ENCODE measurements at regions not wholly inside any gene's neighbourhood (a gene's known extent, or its start where the extent isn't known, plus 50 kb on each side); places are given as distances from the start of the nearest gene placed in this dataset.
"Not testable (repeated sequence)": the region's sequence is repeated elsewhere in the genome, so short reads cannot be mapped to it uniquely, and the experiment has no call there.

DNA sequence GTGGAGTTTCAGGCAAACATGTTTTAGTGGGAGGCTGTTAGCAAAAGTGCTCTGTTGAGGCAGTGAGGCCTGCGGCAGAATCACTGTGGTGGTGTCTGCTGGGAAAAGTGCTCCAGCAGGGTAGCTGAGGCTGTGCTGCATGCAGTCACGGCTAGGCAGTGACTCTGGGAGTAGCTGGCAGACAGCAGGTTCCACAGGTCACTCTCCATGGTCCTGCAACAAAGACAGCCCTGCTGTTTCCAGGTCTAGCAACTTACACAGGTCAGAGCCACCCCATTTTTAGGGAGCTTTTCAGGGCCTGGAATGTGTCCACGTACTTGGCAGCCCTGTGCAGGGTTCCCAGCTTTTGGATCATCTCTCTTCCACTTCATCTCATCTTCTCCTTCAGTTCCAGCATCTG, 184.3 kb downstream of the NAA11 start:
- Histone ChIP-seq H3K36me3 (ENCODE audit: insufficient read depth, low read length) (no peaks in the 10 kb centered on the region), H3K27me3 (ENCODE audit: low read length) (no peaks in the 10 kb centered on the region), H3K9ac (ENCODE audit: low read length) (no peak overlapping the region), H3K9me2 (replicated peaks; ENCODE audit: insufficient read depth, low read length) (no peaks in the 10 kb centered on the region), H3K4me3 (ENCODE audit: low read length) (no peak overlapping the region), H3K9me3 (ENCODE audit: low read length) (no peaks in the 10 kb centered on the region), H3K4me2 (ENCODE audit: low read depth, low read length, poor library complexity, severe bottlenecking) (no peak overlapping the region), H3K4me1 (ENCODE audit: low read length) (no peaks in the 10 kb centered on the region), H2AFZ (ENCODE audit: low read length) (no peak overlapping the region), H3K27ac (ENCODE audit: low read length) (no peak overlapping the region), H3K79me2 (ENCODE audit: low read length) (no peaks in the 10 kb centered on the region), H4K20me1 (ENCODE audit: insufficient read depth, low read depth, low read length) (no peaks in the 10 kb centered on the region)
- DNase-seq: no peak

- H2AFZ ChIP-seq (ENCODE audit: low read length): no peak overlapping the region
- no peak overlapping the region for H3K4me2 ChIP-seq (ENCODE audit: low read depth, low read length, poor library complexity, severe bottlenecking)
- no peaks in the 10 kb centered on the region for H3K9me2 ChIP-seq (replicated peaks; ENCODE audit: insufficient read depth, low read length)
Observed at GRCh38 chr4:79134767-79135166, 191.1 kb downstream of the NAA11 start.

DNA sequence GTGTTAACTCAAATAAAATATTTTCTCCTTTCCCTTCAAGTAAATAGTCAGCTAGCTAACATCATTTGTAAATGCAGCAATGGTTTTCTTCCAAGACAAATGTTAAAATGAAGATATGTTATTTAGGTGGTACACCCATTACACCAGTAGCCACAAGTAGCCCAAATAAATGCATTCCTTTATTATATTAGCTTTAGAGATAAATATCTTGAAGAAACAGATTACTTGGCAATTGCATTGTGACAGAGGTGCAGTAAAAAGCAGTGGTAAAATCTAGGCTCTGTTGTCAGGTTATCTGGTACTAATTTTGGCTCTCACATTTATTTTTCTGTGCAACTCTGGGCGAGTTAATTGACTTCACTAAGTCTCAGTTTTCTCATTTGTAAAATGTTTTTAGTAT, 193.0 kb downstream of the NAA11 start:
- Histone ChIP-seq H3K9me2 (replicated peaks; ENCODE audit: insufficient read depth, low read length) (no peaks in the 10 kb centered on the region), H3K79me2 (ENCODE audit: low read length) (no peaks in the 10 kb centered on the region), H3K27ac (ENCODE audit: low read length) (no peak overlapping the region), H4K20me1 (ENCODE audit: insufficient read depth, low read depth, low read length) (no peaks in the 10 kb centered on the region), H3K9ac (ENCODE audit: low read length) (no peak overlapping the region), H3K4me1 (ENCODE audit: low read length) (no peaks in the 10 kb centered on the region), H3K27me3 (ENCODE audit: low read length) (no peaks in the 10 kb centered on the region), H3K9me3 (ENCODE audit: low read length) (no peaks in the 10 kb centered on the region), H3K4me2 (ENCODE audit: low read depth, low read length, poor library complexity, severe bottlenecking) (no peak overlapping the region), H3K4me3 (ENCODE audit: low read length) (no peak overlapping the region), H3K36me3 (ENCODE audit: insufficient read depth, low read length) (no peaks in the 10 kb centered on the region), H2AFZ (ENCODE audit: low read length) (no peak overlapping the region)
- DNase-seq: no peak

More at GRCh38 chr4:79134767-79135166, 191.1 kb downstream of the NAA11 start:
- no peak overlapping the region for H3K27ac ChIP-seq (ENCODE audit: low read length)
- no peaks in the 10 kb centered on the region for H4K20me1 ChIP-seq (ENCODE audit: insufficient read depth, low read depth, low read length)
- no peaks in the 10 kb centered on the region for H3K36me3 ChIP-seq (ENCODE audit: insufficient read depth, low read length)
- no peak overlapping the region for H3K9ac ChIP-seq (ENCODE audit: low read length)
- H3K4me3 ChIP-seq (ENCODE audit: low read length): no peak overlapping the region
- H3K4me1 ChIP-seq (ENCODE audit: low read length): no peaks in the 10 kb centered on the region
- H3K9me3 ChIP-seq (ENCODE audit: low read length): no peaks in the 10 kb centered on the region
- H3K27me3 ChIP-seq (ENCODE audit: low read length): no peaks in the 10 kb centered on the region
- H3K79me2 ChIP-seq (ENCODE audit: low read length): no peaks in the 10 kb centered on the region
- no peak for DNase-seq

DNA sequence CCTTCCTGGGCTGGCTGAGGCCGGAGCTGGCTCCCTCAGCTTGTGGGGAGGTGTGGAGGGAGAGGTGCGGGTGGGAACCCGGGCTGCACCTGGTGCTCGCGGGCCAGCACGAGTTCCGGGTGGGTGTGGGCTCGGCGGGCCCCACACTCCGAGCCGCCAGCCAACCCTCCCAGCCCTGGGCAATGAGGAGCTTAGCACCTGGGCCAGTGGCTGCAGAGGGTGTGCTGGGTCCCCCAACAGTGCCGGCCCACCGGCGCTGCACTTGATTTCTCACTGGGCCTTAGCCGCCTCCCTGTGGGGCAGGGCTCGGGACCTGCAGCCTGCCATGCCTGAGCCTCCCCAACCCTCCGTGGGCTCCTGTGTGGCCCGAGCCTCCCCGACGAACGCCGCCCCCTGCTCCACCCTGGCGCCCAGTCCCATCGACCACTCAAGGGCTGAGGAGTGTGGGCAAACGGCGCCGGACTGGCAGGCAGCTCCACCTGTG, 182.7 kb upstream of the PAQR3 start:
- Histone ChIP-seq H3K4me1 (ENCODE audit: low read length) (no peaks in the 10 kb centered on the region), H3K79me2 (ENCODE audit: low read length) (no peaks in the 10 kb centered on the region), H3K4me3 (ENCODE audit: low read length) (no peak overlapping the region), H2AFZ (ENCODE audit: low read length) (no peak overlapping the region), H4K20me1 (ENCODE audit: insufficient read depth, low read depth, low read length) (no peaks in the 10 kb centered on the region), H3K9me3 (ENCODE audit: low read length) (no peaks in the 10 kb centered on the region), H3K4me2 (ENCODE audit: low read depth, low read length, poor library complexity, severe bottlenecking) (no peak overlapping the region), H3K9me2 (replicated peaks; ENCODE audit: insufficient read depth, low read length) (no peaks in the 10 kb centered on the region), H3K9ac (ENCODE audit: low read length) (no peak overlapping the region), H3K36me3 (ENCODE audit: insufficient read depth, low read length) (no peaks in the 10 kb centered on the region), H3K27ac (ENCODE audit: low read length) (no peak overlapping the region), H3K27me3 (ENCODE audit: low read length) (no peaks in the 10 kb centered on the region)
- DNase-seq: no peak

- Histone ChIP-seq H4K20me1 (ENCODE audit: insufficient read depth, low read depth, low read length) (no peaks in the 10 kb centered on the region), H3K9me2 (replicated peaks; ENCODE audit: insufficient read depth, low read length) (no peaks in the 10 kb centered on the region), H3K4me1 (ENCODE audit: low read length) (no peaks in the 10 kb centered on the region), H3K27ac (ENCODE audit: low read length) (no peak overlapping the region), H2AFZ (ENCODE audit: low read length) (no peak overlapping the region), H3K4me2 (ENCODE audit: low read depth, low read length, poor library complexity, severe bottlenecking) (no peak overlapping the region), H3K4me3 (ENCODE audit: low read length) (no peak overlapping the region), H3K36me3 (ENCODE audit: insufficient read depth, low read length) (no peaks in the 10 kb centered on the region), H3K27me3 (ENCODE audit: low read length) (no peaks in the 10 kb centered on the region), H3K9ac (ENCODE audit: low read length) (no peak overlapping the region), H3K79me2 (ENCODE audit: low read length) (no peaks in the 10 kb centered on the region), H3K9me3 (ENCODE audit: low read length) (no peaks in the 10 kb centered on the region)
- no peak for DNase-seq
Observed at GRCh38 chr4:79121223-79121622, 182.0 kb upstream of the PAQR3 start.

DNA sequence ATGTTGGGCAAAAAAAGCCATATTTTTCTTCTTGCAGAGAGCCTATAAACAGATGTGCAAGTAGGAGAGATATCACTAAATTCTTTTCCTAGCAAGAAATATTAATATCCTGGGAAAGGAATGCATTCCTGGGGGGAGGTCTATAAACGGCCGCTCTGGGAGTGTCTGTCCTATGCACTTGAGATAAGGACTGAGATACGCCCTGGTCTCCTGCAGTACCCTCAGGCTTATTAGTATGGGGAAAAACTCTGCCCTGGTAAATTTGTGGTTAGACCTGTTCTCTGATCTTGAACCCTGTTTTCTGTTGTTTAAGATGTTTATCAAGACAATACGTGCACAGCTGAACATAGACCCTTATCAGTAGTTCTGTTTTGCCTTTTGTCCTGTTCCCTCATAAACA, 177.8 kb upstream of the PAQR3 start:
- not testable (repeated sequence) for H3K36me3 ChIP-seq (ENCODE audit: insufficient read depth, low read length); H3K4me2 ChIP-seq (ENCODE audit: low read depth, low read length, poor library complexity, severe bottlenecking); H4K20me1 ChIP-seq (ENCODE audit: insufficient read depth, low read depth, low read length); H3K27me3 ChIP-seq (ENCODE audit: low read length); DNase-seq; H3K9ac ChIP-seq (ENCODE audit: low read length); H3K4me3 ChIP-seq (ENCODE audit: low read length); H2AFZ ChIP-seq (ENCODE audit: low read length); H3K27ac ChIP-seq (ENCODE audit: low read length); H3K79me2 ChIP-seq (ENCODE audit: low read length); H3K4me1 ChIP-seq (ENCODE audit: low read length); H3K9me3 ChIP-seq (ENCODE audit: low read length); H3K9me2 ChIP-seq (replicated peaks; ENCODE audit: insufficient read depth, low read length)

- no peaks in the 10 kb centered on the region for H3K4me1 ChIP-seq (ENCODE audit: low read length)
- H3K9me3 ChIP-seq (ENCODE audit: low read length): no peaks in the 10 kb centered on the region
- no peak for DNase-seq
- H3K4me2 ChIP-seq (ENCODE audit: low read depth, low read length, poor library complexity, severe bottlenecking): no peak overlapping the region
- no peak overlapping the region for H2AFZ ChIP-seq (ENCODE audit: low read length)
- H3K79me2 ChIP-seq (ENCODE audit: low read length): no peaks in the 10 kb centered on the region
- H3K9ac ChIP-seq (ENCODE audit: low read length): no peak overlapping the region
- H3K27me3 ChIP-seq (ENCODE audit: low read length): no peaks in the 10 kb centered on the region
- H3K4me3 ChIP-seq (ENCODE audit: low read length): no peak overlapping the region
- H3K36me3 ChIP-seq (ENCODE audit: insufficient read depth, low read length): no peaks in the 10 kb centered on the region
- H4K20me1 ChIP-seq (ENCODE audit: insufficient read depth, low read depth, low read length): no peaks in the 10 kb centered on the region
- no peak overlapping the region for H3K27ac ChIP-seq (ENCODE audit: low read length)
- H3K9me2 ChIP-seq (replicated peaks; ENCODE audit: insufficient read depth, low read length): no peaks in the 10 kb centered on the region
Observed at GRCh38 chr4:79107014-79107413, 167.8 kb upstream of the PAQR3 start.

GRCh38 chr4:79088946-79089691, 149.9 kb upstream of the PAQR3 start:
- Histone ChIP-seq H3K27me3 (ENCODE audit: low read length) (no peaks in the 10 kb centered on the region), H3K27ac (ENCODE audit: low read length) (no peak overlapping the region), H3K9ac (ENCODE audit: low read length) (no peak overlapping the region), H3K4me2 (ENCODE audit: low read depth, low read length, poor library complexity, severe bottlenecking) (no peak overlapping the region), H3K79me2 (ENCODE audit: low read length) (no peaks in the 10 kb centered on the region), H3K9me3 (ENCODE audit: low read length) (no peaks in the 10 kb centered on the region), H3K4me1 (ENCODE audit: low read length) (no peaks in the 10 kb centered on the region), H2AFZ (ENCODE audit: low read length) (no peak overlapping the region), H3K9me2 (replicated peaks; ENCODE audit: insufficient read depth, low read length) (no peaks in the 10 kb centered on the region), H4K20me1 (ENCODE audit: insufficient read depth, low read depth, low read length) (no peaks in the 10 kb centered on the region), H3K4me3 (ENCODE audit: low read length) (no peak overlapping the region), H3K36me3 (ENCODE audit: insufficient read depth, low read length) (no peaks in the 10 kb centered on the region)
- DNase-seq: no peak

Measured in Karpas-422 (cell line).